Sigmoid colon (tissue), 4 donors: ENCODE measurements at regions not wholly inside any gene's neighbourhood (a gene's known extent, or its start where the extent isn't known, plus 50 kb on each side); places are given as distances from the start of the nearest gene placed in this dataset.

Source experiments
- EP300 ChIP-seq, 4 donors: sonication (generic); formaldehyde crosslinking; IDR thresholded peaks; one replicate each; pipeline ENCODE4 v1.6.1; 2017; ENCODE audit warnings: antibody characterized with exemption in 4 of 4
- POLR2A ChIP-seq, 2 donors: fragments of 450-650 bp; IDR thresholded peaks; one replicate each; pipeline ENCODE4 v1.6.1; 2016; ENCODE audit warnings: antibody characterized with exemption in 2 of 2, mild to moderate bottlenecking in 2 of 2, moderate library complexity in 2 of 2
- POLR2AphosphoS5 ChIP-seq, 4 donors: sonication (generic); formaldehyde crosslinking; IDR thresholded peaks; one replicate each; pipeline ENCODE4 v1.6.1; 2017; ENCODE audit warnings: antibody characterized with exemption in 4 of 4
- TF ChIP-seq, protein P1 (sequence below), 4 experiments: fragments of 450-650 bp in 3 of 4; fragments of 200-600 bp in 1 of 4; IDR thresholded peaks; one replicate each; pipeline ENCODE4 v1.5.1; 2016 to 2019; ENCODE audit warnings: antibody characterized with exemption in 4 of 4, mild to moderate bottlenecking in 3 of 4, moderate library complexity in 2 of 4

DNA sequence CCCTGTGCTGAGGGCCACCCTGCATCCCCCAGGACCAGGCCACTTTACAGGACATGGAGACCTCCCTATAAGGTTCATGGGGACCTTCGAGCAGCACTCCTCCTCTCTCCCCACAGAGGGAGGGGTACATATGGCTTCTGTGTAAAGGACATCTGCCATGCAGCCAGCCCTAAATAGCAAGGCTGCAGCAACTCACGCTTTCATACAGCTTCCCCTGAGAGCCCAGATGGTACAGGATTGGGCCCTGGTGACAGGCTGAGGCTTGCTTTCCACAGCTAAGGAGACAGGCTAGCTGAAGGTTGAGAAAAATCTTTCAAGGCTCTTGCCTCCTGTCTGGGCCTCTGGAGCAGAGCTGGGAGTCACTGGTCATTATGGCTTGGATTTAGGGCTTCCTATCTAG is 147.0 kb upstream of the ZNF366 start:
- TF ChIP-seq, protein P1, sequence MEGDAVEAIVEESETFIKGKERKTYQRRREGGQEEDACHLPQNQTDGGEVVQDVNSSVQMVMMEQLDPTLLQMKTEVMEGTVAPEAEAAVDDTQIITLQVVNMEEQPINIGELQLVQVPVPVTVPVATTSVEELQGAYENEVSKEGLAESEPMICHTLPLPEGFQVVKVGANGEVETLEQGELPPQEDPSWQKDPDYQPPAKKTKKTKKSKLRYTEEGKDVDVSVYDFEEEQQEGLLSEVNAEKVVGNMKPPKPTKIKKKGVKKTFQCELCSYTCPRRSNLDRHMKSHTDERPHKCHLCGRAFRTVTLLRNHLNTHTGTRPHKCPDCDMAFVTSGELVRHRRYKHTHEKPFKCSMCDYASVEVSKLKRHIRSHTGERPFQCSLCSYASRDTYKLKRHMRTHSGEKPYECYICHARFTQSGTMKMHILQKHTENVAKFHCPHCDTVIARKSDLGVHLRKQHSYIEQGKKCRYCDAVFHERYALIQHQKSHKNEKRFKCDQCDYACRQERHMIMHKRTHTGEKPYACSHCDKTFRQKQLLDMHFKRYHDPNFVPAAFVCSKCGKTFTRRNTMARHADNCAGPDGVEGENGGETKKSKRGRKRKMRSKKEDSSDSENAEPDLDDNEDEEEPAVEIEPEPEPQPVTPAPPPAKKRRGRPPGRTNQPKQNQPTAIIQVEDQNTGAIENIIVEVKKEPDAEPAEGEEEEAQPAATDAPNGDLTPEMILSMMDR (IDR thresholded peaks at IDR 0.05), result no peak
- TF ChIP-seq POLR2A (IDR thresholded peaks at IDR 0.05), result no peak
- TF ChIP-seq POLR2AphosphoS5 (IDR thresholded peaks at IDR 0.05), result no peak
- TF ChIP-seq EP300 (IDR thresholded peaks at IDR 0.05), result no peak
